COLO668 (cell line): ENCODE measurements at regions not wholly inside any gene's neighbourhood (a gene's known extent, or its start where the extent isn't known, plus 50 kb on each side); places are given as distances from the start of the nearest gene placed in this dataset.

Experiments used
- DNase-seq: peaks from one replicate; lab custom pipeline; 2025; ENCODE audit not compliant: unreplicated experiment; lab: John Stamatoyannopoulos, UW

GRCh38 chr9:17019398-17019797 lies 115.4 kb upstream of the CNTLN start:
- no peak for DNase-seq

- DNase-seq, result no peak
Measured at GRCh38 chr9:17018540-17019196, 116.2 kb upstream of the CNTLN start.

- no peak for DNase-seq
Measured at GRCh38 chr9:17017931-17018491, 116.8 kb upstream of the CNTLN start.

GRCh38 chr9:17013891-17014290 lies 120.9 kb upstream of the CNTLN start:
- no peak for DNase-seq

GRCh38 chr9:17013010-17013409 lies 121.8 kb upstream of the CNTLN start:
- no peak for DNase-seq

- DNase-seq, result no peak
Measured at GRCh38 chr9:17011880-17012279, 123.0 kb upstream of the CNTLN start.

- DNase-seq, result no peak
Measured at GRCh38 chr9:17009071-17009470, 125.8 kb upstream of the CNTLN start.

- no peak for DNase-seq
Measured at GRCh38 chr9:17005056-17005823, 129.6 kb upstream of the CNTLN start.

- DNase-seq, result no peak
Measured at GRCh38 chr9:17004500-17004899, 130.3 kb upstream of the CNTLN start.

GRCh38 chr9:17003576-17004240 lies 131.1 kb upstream of the CNTLN start:
- no peak for DNase-seq

GRCh38 chr9:16996901-16997491 lies 126.5 kb upstream of the BNC2 start:
- no peak for DNase-seq

GRCh38 chr9:16992138-16992537 lies 121.7 kb upstream of the BNC2 start:
- no peak for DNase-seq

- no peak for DNase-seq
Measured at GRCh38 chr9:16987026-16987425, 116.6 kb upstream of the BNC2 start.

- no peak for DNase-seq
Measured at GRCh38 chr9:16986556-16986955, 116.1 kb upstream of the BNC2 start.

GRCh38 chr9:16985559-16986348 lies 115.3 kb upstream of the BNC2 start:
- DNase-seq, result no peak

GRCh38 chr9:16982780-16983310 lies 112.4 kb upstream of the BNC2 start:
- no peak for DNase-seq

- no peak for DNase-seq
Measured at GRCh38 chr9:16976427-16976826, 106.0 kb upstream of the BNC2 start.

- DNase-seq, result no peak
Measured at GRCh38 chr9:16974436-16974835, 104.0 kb upstream of the BNC2 start.

- no peak for DNase-seq
Measured at GRCh38 chr9:16970321-16970720, 99.9 kb upstream of the BNC2 start.

GRCh38 chr9:16964228-16964627 lies 93.8 kb upstream of the BNC2 start:
- no peak for DNase-seq
